ENCODE measurements at regions not wholly inside any gene's neighbourhood (a gene's known extent, or its start where the extent isn't known, plus 50 kb on each side); places are given as distances from the start of the nearest gene placed in this dataset.
"Not testable (repeated sequence)": the region's sequence is repeated elsewhere in the genome, so short reads cannot be mapped to it uniquely, and the experiment has no call there.

DNA sequence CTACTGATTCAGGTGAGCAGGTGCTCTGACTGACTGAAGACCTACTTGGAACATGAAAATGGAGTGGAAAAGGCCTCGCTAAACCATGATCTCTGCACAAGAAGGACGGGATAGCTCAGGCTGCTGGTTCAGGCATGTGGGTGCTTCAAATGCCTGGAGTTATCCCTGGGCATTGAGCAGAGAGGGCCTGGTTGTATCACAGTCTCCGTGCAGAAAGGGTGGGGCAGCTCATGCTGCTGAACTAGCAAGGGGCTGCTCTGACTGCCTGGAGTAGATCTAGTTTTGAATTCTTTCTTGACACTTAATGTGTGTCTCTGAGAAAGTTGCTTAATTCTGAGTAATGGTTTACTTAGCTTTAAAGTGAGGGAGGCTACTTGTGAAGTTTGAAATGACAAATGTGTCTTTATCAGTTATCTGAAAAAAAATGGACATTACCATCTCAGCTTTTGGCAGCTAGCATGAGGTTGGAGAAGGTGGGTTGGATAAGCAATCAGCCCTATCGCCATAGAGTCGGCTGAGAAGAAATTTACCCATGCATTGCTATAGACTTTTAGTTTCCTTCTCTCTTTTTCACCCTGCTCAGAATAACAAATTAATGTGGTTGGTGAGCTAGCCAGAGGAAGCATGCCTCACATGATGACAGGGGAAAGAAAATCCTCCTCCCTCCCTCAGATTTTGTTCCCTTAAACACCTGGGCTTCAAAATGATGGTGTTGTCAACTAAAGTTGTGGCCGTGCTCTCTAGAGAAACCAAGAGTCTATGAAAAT lies 832.4 kb downstream of the STIM2 start:
- Histone ChIP-seq H3F3A (ENCODE audit: insufficient read depth, low read depth) (no peaks in the 10 kb centered on the region), H3K9me2 (ENCODE audit: insufficient read depth) (no peaks in the 10 kb centered on the region), H3K4me1 (replicated peaks; ENCODE audit: insufficient read depth) (no peaks in the 10 kb centered on the region), H3K9me3 (ENCODE audit: insufficient read depth, low read depth) (no peaks in the 10 kb centered on the region), H3K36me3 (ENCODE audit: low read depth) (no peaks in the 10 kb centered on the region), H3K4me3 (no peak overlapping the region), H3K27ac (no peak overlapping the region), H3K27me3 (ENCODE audit: insufficient read depth, low read depth) (no peaks in the 10 kb centered on the region), H3K4me2 (no peak overlapping the region), H4K20me1 (ENCODE audit: insufficient read depth) (no peaks in the 10 kb centered on the region), H2AFZ (no peak overlapping the region), H3K79me2 (ENCODE audit: low read depth) (no peaks in the 10 kb centered on the region)
- TF ChIP-seq, protein P1, sequence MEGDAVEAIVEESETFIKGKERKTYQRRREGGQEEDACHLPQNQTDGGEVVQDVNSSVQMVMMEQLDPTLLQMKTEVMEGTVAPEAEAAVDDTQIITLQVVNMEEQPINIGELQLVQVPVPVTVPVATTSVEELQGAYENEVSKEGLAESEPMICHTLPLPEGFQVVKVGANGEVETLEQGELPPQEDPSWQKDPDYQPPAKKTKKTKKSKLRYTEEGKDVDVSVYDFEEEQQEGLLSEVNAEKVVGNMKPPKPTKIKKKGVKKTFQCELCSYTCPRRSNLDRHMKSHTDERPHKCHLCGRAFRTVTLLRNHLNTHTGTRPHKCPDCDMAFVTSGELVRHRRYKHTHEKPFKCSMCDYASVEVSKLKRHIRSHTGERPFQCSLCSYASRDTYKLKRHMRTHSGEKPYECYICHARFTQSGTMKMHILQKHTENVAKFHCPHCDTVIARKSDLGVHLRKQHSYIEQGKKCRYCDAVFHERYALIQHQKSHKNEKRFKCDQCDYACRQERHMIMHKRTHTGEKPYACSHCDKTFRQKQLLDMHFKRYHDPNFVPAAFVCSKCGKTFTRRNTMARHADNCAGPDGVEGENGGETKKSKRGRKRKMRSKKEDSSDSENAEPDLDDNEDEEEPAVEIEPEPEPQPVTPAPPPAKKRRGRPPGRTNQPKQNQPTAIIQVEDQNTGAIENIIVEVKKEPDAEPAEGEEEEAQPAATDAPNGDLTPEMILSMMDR (conservative IDR thresholded peaks at IDR 0.05), result no peak
- no peak for TF ChIP-seq EZH2 (IDR thresholded peaks at IDR 0.05; ENCODE audit: low read depth)
- intact Hi-C loops (cut with micrococcal nuclease; ENCODE audit: unreplicated experiment), result no loop called here
- ChIA-PET POLR2A (ENCODE audit: unreplicated experiment) (no interaction called here), CTCF (no interaction called here)
- BruUV-seq (replicated peaks), result no TSS peak
- DNase-seq, result no peak

- H3K4me1 ChIP-seq (replicated peaks; ENCODE audit: insufficient read depth); H3K27ac ChIP-seq; H3K4me3 ChIP-seq; H2AFZ ChIP-seq; H4K20me1 ChIP-seq (ENCODE audit: insufficient read depth); intact Hi-C loops (cut with micrococcal nuclease; ENCODE audit: unreplicated experiment); CTCF ChIA-PET; POLR2A ChIA-PET (ENCODE audit: unreplicated experiment); H3K79me2 ChIP-seq (ENCODE audit: low read depth); H3F3A ChIP-seq (ENCODE audit: insufficient read depth, low read depth); H3K9me2 ChIP-seq (ENCODE audit: insufficient read depth); DNase-seq; BruUV-seq (replicated peaks); H3K9me3 ChIP-seq (ENCODE audit: insufficient read depth, low read depth); H3K36me3 ChIP-seq (ENCODE audit: low read depth); H3K27me3 ChIP-seq (ENCODE audit: insufficient read depth, low read depth); H3K4me2 ChIP-seq: not testable (repeated sequence)
Observed at GRCh38 chr4:27696257-27696656, 835.6 kb downstream of the STIM2 start.

DNA sequence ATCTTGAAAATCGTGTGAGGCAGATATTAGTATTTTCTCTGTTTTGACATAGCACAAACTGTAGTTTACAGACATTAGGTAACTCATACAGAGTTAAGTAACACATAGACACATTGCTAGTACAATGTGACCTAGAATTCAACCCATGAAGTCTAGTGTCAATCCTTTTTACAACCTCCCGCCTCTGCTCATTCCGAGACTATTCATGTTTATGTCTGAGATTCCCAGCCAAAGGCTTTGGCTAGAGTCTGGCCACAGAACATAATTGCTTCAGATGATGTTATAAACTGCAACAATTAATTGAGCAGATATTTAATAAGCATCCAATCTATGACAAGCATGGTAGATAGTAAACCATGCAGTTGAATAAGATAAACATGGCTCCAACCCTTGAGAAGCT lies 841.0 kb downstream of the STIM2 start:
- Histone ChIP-seq H3K36me3 (ENCODE audit: low read depth) (no peaks in the 10 kb centered on the region), H4K20me1 (ENCODE audit: insufficient read depth) (no peaks in the 10 kb centered on the region), H2AFZ (no peak overlapping the region), H3K4me1 (replicated peaks; ENCODE audit: insufficient read depth) (no peaks in the 10 kb centered on the region), H3K9me3 (ENCODE audit: insufficient read depth, low read depth) (no peaks in the 10 kb centered on the region), H3K9me2 (ENCODE audit: insufficient read depth) (no peaks in the 10 kb centered on the region), H3K4me3 (no peak overlapping the region), H3K27me3 (ENCODE audit: insufficient read depth, low read depth) (no peaks in the 10 kb centered on the region), H3F3A (ENCODE audit: insufficient read depth, low read depth) (no peaks in the 10 kb centered on the region), H3K79me2 (ENCODE audit: low read depth) (no peaks in the 10 kb centered on the region), H3K27ac (no peak overlapping the region), H3K4me2 (no peak overlapping the region)
- intact Hi-C loops (cut with micrococcal nuclease; ENCODE audit: unreplicated experiment), result no loop called here
- CTCF ChIA-PET, result no interaction called here
- POLR2A ChIA-PET (ENCODE audit: unreplicated experiment), result no interaction called here
- no peak for TF ChIP-seq EZH2 (IDR thresholded peaks at IDR 0.05; ENCODE audit: low read depth)
- TF ChIP-seq, protein P1 (conservative IDR thresholded peaks at IDR 0.05), result no peak
- no TSS peak for BruUV-seq (replicated peaks)
- DNase-seq, result no peak
